Ishikawa (cell line): ENCODE measurements at regions not wholly inside any gene's neighbourhood (a gene's known extent, or its start where the extent isn't known, plus 50 kb on each side); places are given as distances from the start of the nearest gene placed in this dataset.
A peak's percentile ranks its signal among the peaks of the same experiment; 100 is the strongest.

Experiments
- CEBPB ChIP-seq: IDR thresholded peaks from 2 replicates; pipeline ENCODE4 v1.6.1; 2012
- CREB1 ChIP-seq: IDR thresholded peaks from 2 replicates; pipeline ENCODE4 v1.6.1; 2012; ENCODE audit warnings: low read depth
- EGR1 ChIP-seq: IDR thresholded peaks from 2 replicates; pipeline ENCODE4 v1.6.1; 2012
- EP300 ChIP-seq: IDR thresholded peaks from 2 replicates; pipeline ENCODE4 v1.6.1; 2012; ENCODE audit warnings: borderline replicate concordance
- FOXM1 ChIP-seq: IDR thresholded peaks from 2 replicates; pipeline ENCODE4 v1.6.1; 2012; ENCODE audit warnings: low read depth, borderline replicate concordance
- MAX ChIP-seq: IDR thresholded peaks from 2 replicates; pipeline ENCODE4 v1.6.1; 2012
- NFIC ChIP-seq: IDR thresholded peaks from 2 replicates; pipeline ENCODE4 v1.6.1; 2012
- RAD21 ChIP-seq: IDR thresholded peaks from 2 replicates; pipeline ENCODE4 v1.6.1; 2012; ENCODE audit warnings: low read depth
- REST ChIP-seq: IDR thresholded peaks from 2 replicates; pipeline ENCODE4 v1.6.1; 2012; ENCODE audit warnings: low read depth, mild to moderate bottlenecking
- TAF1 ChIP-seq: IDR thresholded peaks from 2 replicates; pipeline ENCODE4 v1.6.1; 2012; ENCODE audit warnings: low read depth, mild to moderate bottlenecking
- TCF12 ChIP-seq: IDR thresholded peaks from 2 replicates; pipeline ENCODE4 v1.6.1; 2012; ENCODE audit warnings: low read depth
- TEAD4 ChIP-seq: IDR thresholded peaks from 2 replicates; pipeline ENCODE4 v1.6.1; 2012
- USF1 ChIP-seq: IDR thresholded peaks from 2 replicates; pipeline ENCODE4 v1.6.1; 2012
- YY1 ChIP-seq: IDR thresholded peaks from 2 replicates; pipeline ENCODE4 v1.6.1; 2012; ENCODE audit warnings: low read depth
- ZBTB7A ChIP-seq: IDR thresholded peaks from 2 replicates; pipeline ENCODE4 v1.6.1; 2012; ENCODE audit warnings: low read depth

- TF ChIP-seq REST (peak; percentile 80), FOXM1 (no peak), EP300 (no peak), USF1 (no peak)
These were observed 274.0 kb downstream of the BRD1 start for GRCh38 chr22:49553518-49554295.

- TF ChIP-seq CREB1 (no peak), REST (no peak), RAD21 (no peak), NFIC (no peak), FOXM1 (no peak), TAF1 (no peak), USF1 (no peak), EGR1 (no peak), TCF12 (no peak), MAX (no peak), YY1 (no peak), EP300 (no peak), CEBPB (no peak), TEAD4 (no peak), ZBTB7A (no peak)
These were observed 274.6 kb downstream of the BRD1 start for GRCh38 chr22:49553076-49553475.

- TF ChIP-seq REST, result no peak
- no peak for TF ChIP-seq EGR1
- no peak for TF ChIP-seq RAD21
- no peak for TF ChIP-seq TCF12
- no peak for TF ChIP-seq CREB1
- TF ChIP-seq MAX, result no peak
- TF ChIP-seq CEBPB, result no peak
- no peak for TF ChIP-seq USF1
- TF ChIP-seq TEAD4, result no peak
- no peak for TF ChIP-seq EP300
- no peak for TF ChIP-seq TAF1
- no peak for TF ChIP-seq FOXM1
- no peak for TF ChIP-seq NFIC
- no peak for TF ChIP-seq ZBTB7A
- no peak for TF ChIP-seq YY1
These were observed 275.6 kb downstream of the BRD1 start for GRCh38 chr22:49551897-49552614.

GRCh38 chr22:49551446-49551845 lies 276.2 kb downstream of the BRD1 start:
- TF ChIP-seq FOXM1 (no peak), CREB1 (no peak), YY1 (no peak), REST (no peak), USF1 (no peak), NFIC (no peak), RAD21 (no peak), MAX (no peak), TAF1 (no peak), TEAD4 (no peak), EP300 (no peak), ZBTB7A (no peak), CEBPB (no peak), EGR1 (no peak)
